GM18498 (cell line): ENCODE measurements at regions not wholly inside any gene's neighbourhood (a gene's known extent, or its start where the extent isn't known, plus 50 kb on each side); places are given as distances from the start of the nearest gene placed in this dataset.

Experiments
- ATAC-seq: cut with Tn5 transposase; IDR thresholded peaks from one replicate; pipeline ENCODE4 v1.9.1; 2021; ENCODE audit warnings: mild to moderate bottlenecking, moderate library complexity; ENCODE audit not compliant: unreplicated experiment

- ATAC-seq, result no peak
Measured at GRCh38 chr16:59295993-59296736, 562.0 kb upstream of the GOT2 start.

- ATAC-seq, result no peak
Measured at GRCh38 chr16:59295474-59295873, 561.4 kb upstream of the GOT2 start.

GRCh38 chr16:59290718-59291117, 556.6 kb upstream of the GOT2 start:
- no peak for ATAC-seq

- no peak for ATAC-seq
Measured at GRCh38 chr16:59289151-59289550, 555.0 kb upstream of the GOT2 start.

- ATAC-seq, result no peak
Measured at GRCh38 chr16:59274141-59274540, 540.0 kb upstream of the GOT2 start.

- ATAC-seq, result no peak
Measured at GRCh38 chr16:59263955-59264354, 529.8 kb upstream of the GOT2 start.

GRCh38 chr16:59260892-59261291, 526.8 kb upstream of the GOT2 start:
- no peak for ATAC-seq

- ATAC-seq, result no peak
Measured at GRCh38 chr16:59259950-59260319, 525.8 kb upstream of the GOT2 start.

- ATAC-seq, result no peak
Measured at GRCh38 chr16:59259074-59259949, 525.2 kb upstream of the GOT2 start.

GRCh38 chr16:59252317-59252716, 518.2 kb upstream of the GOT2 start:
- no peak for ATAC-seq

- no peak for ATAC-seq
Measured at GRCh38 chr16:59249011-59249410, 514.9 kb upstream of the GOT2 start.

GRCh38 chr16:59242556-59242955, 508.4 kb upstream of the GOT2 start:
- no peak for ATAC-seq

- no peak for ATAC-seq
Measured at GRCh38 chr16:59238246-59238645, 504.1 kb upstream of the GOT2 start.

GRCh38 chr16:59236804-59237458, 502.8 kb upstream of the GOT2 start:
- no peak for ATAC-seq

GRCh38 chr16:59224401-59224800, 490.3 kb upstream of the GOT2 start:
- ATAC-seq, result no peak

- no peak for ATAC-seq
Measured at GRCh38 chr16:59220011-59220410, 485.9 kb upstream of the GOT2 start.

- ATAC-seq, result no peak
Measured at GRCh38 chr16:59216291-59216690, 482.2 kb upstream of the GOT2 start.

GRCh38 chr16:59214455-59214854, 480.3 kb upstream of the GOT2 start:
- ATAC-seq, result no peak

- ATAC-seq, result no peak
Measured at GRCh38 chr16:59213952-59214351, 479.8 kb upstream of the GOT2 start.

- ATAC-seq, result no peak
Measured at GRCh38 chr16:59212492-59213024, 478.4 kb upstream of the GOT2 start.

- no peak for ATAC-seq
Measured at GRCh38 chr16:59210955-59211541, 476.9 kb upstream of the GOT2 start.
